ENCODE measurements at regions not wholly inside any gene's neighbourhood (a gene's known extent, or its start where the extent isn't known, plus 50 kb on each side); places are given as distances from the start of the nearest gene placed in this dataset.

DNA sequence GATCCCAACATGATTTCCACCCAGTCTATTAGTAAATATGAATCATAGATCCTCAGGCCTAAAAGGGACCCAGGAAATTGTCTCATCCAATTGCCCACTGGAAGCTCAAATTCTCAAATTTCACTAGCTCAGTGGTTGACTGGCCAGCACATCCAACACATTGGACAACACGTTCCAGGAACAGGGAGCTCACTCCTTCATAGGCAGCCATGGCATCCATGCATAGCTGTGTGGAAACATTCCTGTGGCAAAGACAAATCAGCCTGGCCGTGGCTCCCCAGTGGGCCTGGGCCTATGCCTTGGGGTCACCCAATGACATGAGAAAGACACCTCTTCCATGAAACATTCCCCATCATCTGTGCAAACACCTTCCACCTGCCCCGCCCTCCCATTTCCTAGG is 261.1 kb downstream of the ANAPC1 start:
- Histone ChIP-seq H3K79me2 (ENCODE audit: control insufficient read depth, insufficient read depth, low read length) (no peaks in the 10 kb centered on the region), H3K4me1 (ENCODE audit: control insufficient read depth in 2 of 2, insufficient read depth in 2 of 2, low read length in 2 of 2) (no peaks in the 10 kb centered on the region), H2AFZ (ENCODE audit: insufficient read depth, low read depth, low read length, poor library complexity, severe bottlenecking) (no peak overlapping the region), H3K4me2 (replicated peaks; ENCODE audit: low read depth, low read length, poor library complexity, severe bottlenecking) (no peak overlapping the region), H3K9me3 (ENCODE audit: control extremely low read depth in 1 of 3, control insufficient read depth in 2 of 3, insufficient read depth in 1 of 3, low read length in 2 of 3) (peaks cover 0 to 3% (median 1%) of the 10 kb centered on the region in 3 donors), H3K36me3 (replicated peaks in 1 of 2; ENCODE audit: control extremely low read depth in 1 of 2, control insufficient read depth in 1 of 2, extremely low read depth in 1 of 2, insufficient read depth in 2 of 2, low read length in 1 of 2) (no peaks in the 10 kb centered on the region), H3K9ac (ENCODE audit: low read length) (no peak overlapping the region), H3K27me3 (replicated peaks in 1 of 4; ENCODE audit: control extremely low read depth in 1 of 4, control insufficient read depth in 3 of 4, insufficient read depth in 4 of 4, low read length in 3 of 4) (no peaks in the 10 kb centered on the region), H3K4me3 (ENCODE audit: control extremely low read depth in 1 of 5, extremely low read depth in 1 of 5, insufficient read depth in 1 of 5, low read depth in 2 of 5, low read length in 4 of 5) (no peak overlapping the region), H3K27ac (ENCODE audit: low read length in 2 of 2) (no peak overlapping the region), H4K20me1 (ENCODE audit: control insufficient read depth, insufficient read depth, low read length, poor library complexity, severe bottlenecking) (no peaks in the 10 kb centered on the region)
- ChIA-PET CTCF (no interaction called here), POLR2A (no interaction called here)
- no peak for DNase-seq
- ATAC-seq (ENCODE audit: low read depth), result no peak
- peaks cover 10% of the 10 kb centered on the region for H3K4me1 Mint-ChIP-seq
- intact Hi-C loops (cut with micrococcal nuclease), result no loop called here
- H3K4me3 Mint-ChIP-seq, result no peak overlapping the region
- H3K27me3 Mint-ChIP-seq, result peaks cover 7% of the 10 kb centered on the region
- 89% methylated on average over 3 of the region's 3 CpGs for WGBS (ENCODE audit: insufficient coverage)
- TF ChIP-seq EZH2 (IDR thresholded peaks at IDR 0.05; ENCODE audit: borderline replicate concordance, insufficient read depth, low read depth, low read length, poor library complexity, severe bottlenecking), result no peak
- H3K9me3 Mint-ChIP-seq (ENCODE audit: insufficient read depth), result peaks cover 3% of the 10 kb centered on the region
- no peak overlapping the region for H3K27ac Mint-ChIP-seq

DNA sequence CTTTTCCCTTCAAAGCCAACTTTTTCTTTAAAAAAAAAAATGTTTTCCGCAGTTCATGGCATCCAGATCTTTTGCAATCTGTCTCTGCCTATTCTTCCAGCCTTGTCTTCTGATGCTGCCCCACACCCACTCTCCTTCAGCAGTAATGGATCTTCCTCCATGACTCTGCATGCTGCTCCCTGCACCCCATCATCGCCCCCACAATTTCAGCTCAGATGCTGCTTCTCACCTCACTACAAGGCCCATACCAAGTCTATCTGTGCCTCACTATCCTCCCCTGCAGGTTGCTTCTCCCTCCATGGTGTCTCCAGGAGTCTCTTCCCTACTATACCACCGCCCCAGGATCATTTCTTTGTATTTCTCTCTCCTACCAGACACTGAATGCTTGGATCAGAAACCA is 260.6 kb downstream of the ANAPC1 start:
- Histone ChIP-seq H3K36me3 (replicated peaks in 1 of 2; ENCODE audit: control extremely low read depth in 1 of 2, control insufficient read depth in 1 of 2, extremely low read depth in 1 of 2, insufficient read depth in 2 of 2, low read length in 1 of 2) (no peaks in the 10 kb centered on the region), H3K27ac (ENCODE audit: low read length in 2 of 2) (no peak overlapping the region), H3K79me2 (ENCODE audit: control insufficient read depth, insufficient read depth, low read length) (no peaks in the 10 kb centered on the region), H3K9me3 (ENCODE audit: control extremely low read depth in 1 of 3, control insufficient read depth in 2 of 3, insufficient read depth in 1 of 3, low read length in 2 of 3) (peaks cover 0 to 3% (median 1%) of the 10 kb centered on the region in 3 donors), H3K4me1 (ENCODE audit: control insufficient read depth in 2 of 2, insufficient read depth in 2 of 2, low read length in 2 of 2) (no peaks in the 10 kb centered on the region), H3K27me3 (replicated peaks in 1 of 4; ENCODE audit: control extremely low read depth in 1 of 4, control insufficient read depth in 3 of 4, insufficient read depth in 4 of 4, low read length in 3 of 4) (no peaks in the 10 kb centered on the region), H3K9ac (ENCODE audit: low read length) (no peak overlapping the region), H4K20me1 (ENCODE audit: control insufficient read depth, insufficient read depth, low read length, poor library complexity, severe bottlenecking) (no peaks in the 10 kb centered on the region), H2AFZ (ENCODE audit: insufficient read depth, low read depth, low read length, poor library complexity, severe bottlenecking) (no peak overlapping the region), H3K4me2 (replicated peaks; ENCODE audit: low read depth, low read length, poor library complexity, severe bottlenecking) (no peak overlapping the region), H3K4me3 (ENCODE audit: control extremely low read depth in 1 of 5, extremely low read depth in 1 of 5, insufficient read depth in 1 of 5, low read depth in 2 of 5, low read length in 4 of 5) (no peak overlapping the region)
- CTCF ChIA-PET, result no interaction called here
- POLR2A ChIA-PET, result no interaction called here
- ATAC-seq (ENCODE audit: low read depth) (no peak), DNase-seq (no peak)
- Mint-ChIP-seq H3K27ac (no peak overlapping the region), H3K4me1 (peaks cover 10% of the 10 kb centered on the region), H3K4me3 (no peak overlapping the region), H3K27me3 (peaks cover 7% of the 10 kb centered on the region), H3K9me3 (ENCODE audit: insufficient read depth) (peaks cover 7% of the 10 kb centered on the region)
- WGBS (ENCODE audit: insufficient coverage), result 100% methylated on average over 3 of the region's 3 CpGs
- TF ChIP-seq EZH2 (IDR thresholded peaks at IDR 0.05; ENCODE audit: borderline replicate concordance, insufficient read depth, low read depth, low read length, poor library complexity, severe bottlenecking), result no peak
- TF ChIP-seq, protein P1, sequence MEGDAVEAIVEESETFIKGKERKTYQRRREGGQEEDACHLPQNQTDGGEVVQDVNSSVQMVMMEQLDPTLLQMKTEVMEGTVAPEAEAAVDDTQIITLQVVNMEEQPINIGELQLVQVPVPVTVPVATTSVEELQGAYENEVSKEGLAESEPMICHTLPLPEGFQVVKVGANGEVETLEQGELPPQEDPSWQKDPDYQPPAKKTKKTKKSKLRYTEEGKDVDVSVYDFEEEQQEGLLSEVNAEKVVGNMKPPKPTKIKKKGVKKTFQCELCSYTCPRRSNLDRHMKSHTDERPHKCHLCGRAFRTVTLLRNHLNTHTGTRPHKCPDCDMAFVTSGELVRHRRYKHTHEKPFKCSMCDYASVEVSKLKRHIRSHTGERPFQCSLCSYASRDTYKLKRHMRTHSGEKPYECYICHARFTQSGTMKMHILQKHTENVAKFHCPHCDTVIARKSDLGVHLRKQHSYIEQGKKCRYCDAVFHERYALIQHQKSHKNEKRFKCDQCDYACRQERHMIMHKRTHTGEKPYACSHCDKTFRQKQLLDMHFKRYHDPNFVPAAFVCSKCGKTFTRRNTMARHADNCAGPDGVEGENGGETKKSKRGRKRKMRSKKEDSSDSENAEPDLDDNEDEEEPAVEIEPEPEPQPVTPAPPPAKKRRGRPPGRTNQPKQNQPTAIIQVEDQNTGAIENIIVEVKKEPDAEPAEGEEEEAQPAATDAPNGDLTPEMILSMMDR (IDR thresholded peaks at IDR 0.05), result no peak
- intact Hi-C loops (cut with micrococcal nuclease), result no loop called here
